ENCODE measurements at regions not wholly inside any gene's neighbourhood (a gene's known extent, or its start where the extent isn't known, plus 50 kb on each side); places are given as distances from the start of the nearest gene placed in this dataset. TPM values are rescaled to one million over a fixed set of nuclear protein-coding genes. Genes with fewer than 3 reads are reported as not detected.

DNA sequence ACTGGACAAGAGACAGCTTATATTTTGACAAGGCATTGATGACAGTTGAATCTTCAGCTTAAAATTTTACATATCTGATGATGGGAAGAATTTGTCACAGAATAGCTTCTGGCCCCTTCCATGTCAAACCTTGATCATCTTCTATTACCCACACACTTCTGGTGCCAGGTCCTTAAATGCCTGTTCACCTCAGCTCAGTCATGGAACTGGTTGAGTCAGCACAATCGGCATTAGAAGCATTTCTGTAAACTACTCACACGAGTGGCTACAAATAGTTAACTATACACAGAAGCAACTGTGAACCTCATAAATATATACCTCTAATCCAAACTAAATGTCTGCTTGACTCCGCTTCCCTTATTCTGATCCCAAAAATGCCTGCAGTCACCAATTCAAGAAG, 161.2 kb downstream of the FOXO1 start:
- intact Hi-C loops (cut with micrococcal nuclease; ENCODE audit: unreplicated experiment): no loop called here
- no peak for TF ChIP-seq EZH2phosphoT487 (IDR thresholded peaks at IDR 0.05; ENCODE audit: borderline replicate concordance, low read depth, low read length)
- TF ChIP-seq, protein P1, sequence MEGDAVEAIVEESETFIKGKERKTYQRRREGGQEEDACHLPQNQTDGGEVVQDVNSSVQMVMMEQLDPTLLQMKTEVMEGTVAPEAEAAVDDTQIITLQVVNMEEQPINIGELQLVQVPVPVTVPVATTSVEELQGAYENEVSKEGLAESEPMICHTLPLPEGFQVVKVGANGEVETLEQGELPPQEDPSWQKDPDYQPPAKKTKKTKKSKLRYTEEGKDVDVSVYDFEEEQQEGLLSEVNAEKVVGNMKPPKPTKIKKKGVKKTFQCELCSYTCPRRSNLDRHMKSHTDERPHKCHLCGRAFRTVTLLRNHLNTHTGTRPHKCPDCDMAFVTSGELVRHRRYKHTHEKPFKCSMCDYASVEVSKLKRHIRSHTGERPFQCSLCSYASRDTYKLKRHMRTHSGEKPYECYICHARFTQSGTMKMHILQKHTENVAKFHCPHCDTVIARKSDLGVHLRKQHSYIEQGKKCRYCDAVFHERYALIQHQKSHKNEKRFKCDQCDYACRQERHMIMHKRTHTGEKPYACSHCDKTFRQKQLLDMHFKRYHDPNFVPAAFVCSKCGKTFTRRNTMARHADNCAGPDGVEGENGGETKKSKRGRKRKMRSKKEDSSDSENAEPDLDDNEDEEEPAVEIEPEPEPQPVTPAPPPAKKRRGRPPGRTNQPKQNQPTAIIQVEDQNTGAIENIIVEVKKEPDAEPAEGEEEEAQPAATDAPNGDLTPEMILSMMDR (conservative IDR thresholded peaks at IDR 0.05; ENCODE audit: low read length): no peak
- Histone ChIP-seq H3K4me3 (ENCODE audit: low read depth, low read length, poor library complexity, severe bottlenecking) (no peak overlapping the region), H3K36me3 (ENCODE audit: insufficient read depth, low read length) (no peaks in the 10 kb centered on the region), H4K20me1 (ENCODE audit: insufficient read depth, low read length) (no peaks in the 10 kb centered on the region), H3K4me1 (ENCODE audit: insufficient read depth, low read length, poor library complexity, severe bottlenecking) (no peaks in the 10 kb centered on the region), H2AFZ (ENCODE audit: low read length) (no peak overlapping the region), H3K9me3 (ENCODE audit: low read length) (no peaks in the 10 kb centered on the region), H3K79me2 (ENCODE audit: insufficient read depth, low read depth, low read length) (no peaks in the 10 kb centered on the region), H3K4me2 (ENCODE audit: low read length) (no peak overlapping the region), H3K9me2 (ENCODE audit: insufficient read depth, low read length) (no peaks in the 10 kb centered on the region), H3K27ac (ENCODE audit: low read depth, low read length, poor library complexity, severe bottlenecking) (no peak overlapping the region)
- no peak for DNase-seq (ENCODE audit: low spot score)
- POLR2A ChIA-PET: interaction anchor here (0.6 to 1.1 kb wide), 3 partner anchors 14 to 19 kb away, joined by 3 to 4 read pairs (median 3); no protein-coding TSS in a partner anchor
- CTCF ChIA-PET (ENCODE audit: unreplicated experiment): no interaction called here
- no TSS peak for BruUV-seq (replicated peaks)

Small RNA genes lying in the stretch of these regions (small RNA-seq; reads per million reads assigned to genes)
- gene RF00108 (not detected), gene RNY3P9 (not detected), gene RPL17P51 (not detected)
